ENCODE measurements at regions not wholly inside any gene's neighbourhood (a gene's known extent, or its start where the extent isn't known, plus 50 kb on each side); places are given as distances from the start of the nearest gene placed in this dataset.

DNA sequence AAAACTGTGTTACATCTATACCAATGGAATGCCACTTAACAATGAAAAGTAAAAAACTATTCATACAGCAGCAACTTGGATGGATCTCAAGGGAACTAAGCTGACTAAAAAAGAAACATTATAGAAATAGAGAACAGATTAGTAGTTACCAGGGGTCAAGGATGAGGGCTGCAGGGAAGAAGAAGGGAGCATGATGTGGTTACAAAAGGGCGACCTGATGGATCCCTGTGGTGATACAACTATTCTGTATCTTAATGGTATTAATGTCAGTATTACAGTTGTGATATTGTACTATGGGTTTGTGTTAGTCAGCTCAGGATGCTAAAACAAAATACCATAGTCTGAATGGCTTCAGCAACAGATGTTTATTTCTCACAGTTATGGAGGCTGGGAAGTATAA is 190.7 kb downstream of the ZNF674 start:
- TF ChIP-seq MAFK (IDR thresholded peaks at IDR 0.05; ENCODE audit: low read depth, low read length) = no peak
- TF ChIP-seq, protein P1, sequence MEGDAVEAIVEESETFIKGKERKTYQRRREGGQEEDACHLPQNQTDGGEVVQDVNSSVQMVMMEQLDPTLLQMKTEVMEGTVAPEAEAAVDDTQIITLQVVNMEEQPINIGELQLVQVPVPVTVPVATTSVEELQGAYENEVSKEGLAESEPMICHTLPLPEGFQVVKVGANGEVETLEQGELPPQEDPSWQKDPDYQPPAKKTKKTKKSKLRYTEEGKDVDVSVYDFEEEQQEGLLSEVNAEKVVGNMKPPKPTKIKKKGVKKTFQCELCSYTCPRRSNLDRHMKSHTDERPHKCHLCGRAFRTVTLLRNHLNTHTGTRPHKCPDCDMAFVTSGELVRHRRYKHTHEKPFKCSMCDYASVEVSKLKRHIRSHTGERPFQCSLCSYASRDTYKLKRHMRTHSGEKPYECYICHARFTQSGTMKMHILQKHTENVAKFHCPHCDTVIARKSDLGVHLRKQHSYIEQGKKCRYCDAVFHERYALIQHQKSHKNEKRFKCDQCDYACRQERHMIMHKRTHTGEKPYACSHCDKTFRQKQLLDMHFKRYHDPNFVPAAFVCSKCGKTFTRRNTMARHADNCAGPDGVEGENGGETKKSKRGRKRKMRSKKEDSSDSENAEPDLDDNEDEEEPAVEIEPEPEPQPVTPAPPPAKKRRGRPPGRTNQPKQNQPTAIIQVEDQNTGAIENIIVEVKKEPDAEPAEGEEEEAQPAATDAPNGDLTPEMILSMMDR (conservative IDR thresholded peaks at IDR 0.05; ENCODE audit: low read depth, low read length) = no peak
- TF ChIP-seq POLR2A (IDR thresholded peaks at IDR 0.05; ENCODE audit: low read depth, low read length) = no peak
- TF ChIP-seq MAZ (IDR thresholded peaks at IDR 0.05; ENCODE audit: borderline replicate concordance, low read depth, low read length) = no peak
- no peak for TF ChIP-seq NFE2L2 (IDR thresholded peaks at IDR 0.05; ENCODE audit: low read depth, low read length)
- TF ChIP-seq, protein P2, sequence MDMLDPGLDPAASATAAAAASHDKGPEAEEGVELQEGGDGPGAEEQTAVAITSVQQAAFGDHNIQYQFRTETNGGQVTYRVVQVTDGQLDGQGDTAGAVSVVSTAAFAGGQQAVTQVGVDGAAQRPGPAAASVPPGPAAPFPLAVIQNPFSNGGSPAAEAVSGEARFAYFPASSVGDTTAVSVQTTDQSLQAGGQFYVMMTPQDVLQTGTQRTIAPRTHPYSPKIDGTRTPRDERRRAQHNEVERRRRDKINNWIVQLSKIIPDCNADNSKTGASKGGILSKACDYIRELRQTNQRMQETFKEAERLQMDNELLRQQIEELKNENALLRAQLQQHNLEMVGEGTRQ (IDR thresholded peaks at IDR 0.05; ENCODE audit: low read depth, low read length) = no peak
- no peak for TF ChIP-seq SMC3 (IDR thresholded peaks at IDR 0.05; ENCODE audit: low read depth, low read length)
- TF ChIP-seq MXI1 (IDR thresholded peaks at IDR 0.05; ENCODE audit: borderline replicate concordance, low read depth, low read length) = no peak

Data from IMR-90 (cell line).